NCI-H2196 (cell line): ENCODE measurements at regions not wholly inside any gene's neighbourhood (a gene's known extent, or its start where the extent isn't known, plus 50 kb on each side); places are given as distances from the start of the nearest gene placed in this dataset.
A peak's percentile ranks its signal among the peaks of the same experiment; 100 is the strongest.

ENCODE experiments used
- DNase-seq: peaks from one replicate; lab custom pipeline; 2025; ENCODE audit not compliant: unreplicated experiment; lab: John Stamatoyannopoulos, UW

DNA sequence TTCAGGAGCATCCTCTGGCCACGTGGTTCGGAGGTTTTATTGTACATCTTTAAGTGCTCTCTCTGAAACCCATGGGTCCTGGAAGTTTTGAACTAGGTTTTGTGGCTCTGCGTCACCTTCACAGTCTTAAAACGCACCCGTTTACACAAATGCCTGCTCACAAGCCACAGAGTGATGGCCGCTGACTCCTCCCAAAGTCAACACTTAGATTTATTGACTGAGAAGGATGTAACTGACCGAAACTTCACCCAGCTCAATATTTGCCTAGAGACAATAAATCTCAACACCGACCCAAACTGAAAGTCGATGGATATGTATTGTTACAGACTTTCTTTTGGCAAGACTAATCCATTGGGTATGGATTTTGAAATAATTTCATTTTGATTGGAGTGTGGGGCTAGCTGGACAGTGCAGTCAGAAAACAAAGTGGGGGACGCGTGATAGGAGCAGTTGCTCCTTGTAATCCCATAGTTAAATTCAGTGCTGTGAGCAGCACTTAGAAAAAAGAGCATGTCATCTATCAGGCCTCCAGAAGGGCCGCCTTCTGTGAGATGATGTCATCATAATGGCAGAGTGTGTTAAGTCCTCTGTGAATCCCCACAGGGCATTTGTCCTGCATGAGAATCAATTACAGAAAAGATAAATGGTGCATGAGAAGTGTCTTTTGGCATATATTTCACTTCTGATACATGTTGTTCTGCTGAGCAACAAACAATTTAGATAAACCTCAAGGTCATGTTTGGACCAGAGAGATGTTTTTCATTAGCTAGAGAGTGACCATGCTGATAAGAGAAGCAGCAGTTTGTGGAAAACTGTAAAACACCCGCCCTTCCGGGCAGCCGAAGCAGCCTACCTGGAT is 183.7 kb downstream of the INO80D start:
- no peak for DNase-seq

DNA sequence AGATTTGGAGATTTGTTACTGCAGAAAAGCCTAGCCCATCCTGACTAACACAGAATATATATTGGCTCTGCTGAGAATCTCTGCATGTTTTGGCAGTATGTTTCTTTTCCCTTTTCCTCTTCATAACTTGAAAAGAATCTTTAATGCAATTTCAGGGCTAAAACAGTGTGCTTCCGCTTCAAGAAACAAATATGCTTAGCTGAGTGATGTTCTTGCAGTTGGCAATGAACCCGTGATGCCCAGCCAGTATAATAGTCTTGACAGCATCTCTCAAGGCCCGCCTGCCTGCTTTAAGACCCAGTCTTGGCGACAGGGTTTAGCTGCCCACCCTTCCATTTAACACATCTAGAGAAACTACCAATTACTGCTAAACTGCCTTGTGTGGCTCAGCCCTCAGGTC is 184.5 kb downstream of the INO80D start:
- DNase-seq: no peak

- no peak for DNase-seq
These were observed 187.2 kb downstream of the INO80D start for GRCh38 chr2:205898744-205899143.

DNA sequence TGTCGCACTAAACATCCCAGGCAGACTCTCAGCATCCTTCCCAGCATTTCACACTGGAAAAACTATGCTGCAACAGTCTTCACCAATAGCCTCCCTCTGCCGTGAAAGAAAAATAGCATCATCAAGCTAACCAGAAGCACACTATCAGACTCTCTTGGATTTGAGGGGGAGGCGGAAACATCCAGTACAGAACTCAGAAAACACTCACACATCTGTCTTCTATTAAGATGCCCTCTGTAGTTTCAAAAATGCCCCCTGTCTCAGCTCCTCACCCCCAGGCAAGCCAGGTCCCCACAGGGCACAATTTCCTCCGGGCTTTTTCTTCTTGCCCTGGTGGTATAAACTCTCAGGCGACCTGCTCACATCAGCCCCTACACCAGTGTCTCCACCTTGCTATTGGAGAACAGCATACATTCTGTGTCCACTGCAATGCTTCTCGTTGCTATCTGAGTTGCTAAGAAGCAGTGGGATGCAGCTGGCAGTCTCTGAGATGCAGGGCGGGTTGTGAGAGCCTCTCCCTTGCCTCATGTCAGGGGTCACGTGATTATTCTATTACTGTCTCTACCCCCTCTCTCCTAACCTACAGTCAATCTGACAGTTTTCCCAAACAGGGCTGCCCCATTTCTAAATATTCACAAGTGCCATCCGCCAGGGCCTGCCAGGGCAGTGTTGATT is 189.9 kb downstream of the INO80D start:
- no peak for DNase-seq

DNA sequence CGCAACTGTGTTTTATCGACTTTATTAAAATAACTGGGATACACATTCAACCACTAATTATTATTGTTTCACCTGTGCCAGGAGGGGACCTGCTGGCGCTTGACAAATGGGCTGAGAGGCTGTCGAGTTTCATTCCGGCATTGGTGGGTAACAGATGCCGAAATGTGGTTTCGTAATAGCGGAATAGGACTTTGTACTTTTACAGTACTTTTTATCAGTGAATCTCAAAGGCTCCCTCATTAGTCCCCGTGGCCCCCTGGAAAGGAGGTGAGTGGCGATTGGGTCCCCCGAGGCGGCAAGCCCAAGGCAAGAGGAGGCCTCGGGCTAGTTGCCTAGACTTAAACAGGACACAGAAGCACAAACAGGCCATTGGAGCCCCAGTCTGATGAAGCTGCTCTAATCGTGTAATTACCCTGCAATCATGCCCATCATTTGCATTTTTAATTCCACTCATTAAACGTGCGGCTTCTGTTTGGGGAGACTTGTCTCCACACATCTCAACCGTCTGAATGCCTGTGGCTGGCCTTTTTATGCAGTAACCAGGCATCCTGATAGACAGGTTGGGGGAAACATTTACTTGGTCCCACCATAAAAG is 193.2 kb downstream of the INO80D start:
- DNase-seq: no peak

- DNase-seq: peak; percentile 31
These were observed 193.7 kb downstream of the INO80D start for GRCh38 chr2:205892251-205892655.

GRCh38 chr2:205889114-205889513 is 196.9 kb downstream of the INO80D start:
- DNase-seq: no peak

- DNase-seq: no peak
These were observed 198.3 kb downstream of the INO80D start for GRCh38 chr2:205887637-205888036.

- DNase-seq: no peak
These were observed 200.4 kb downstream of the INO80D start for GRCh38 chr2:205885492-205886099.

- DNase-seq: no peak
These were observed 201.7 kb downstream of the NRP2 start for GRCh38 chr2:205883965-205884364.

DNA sequence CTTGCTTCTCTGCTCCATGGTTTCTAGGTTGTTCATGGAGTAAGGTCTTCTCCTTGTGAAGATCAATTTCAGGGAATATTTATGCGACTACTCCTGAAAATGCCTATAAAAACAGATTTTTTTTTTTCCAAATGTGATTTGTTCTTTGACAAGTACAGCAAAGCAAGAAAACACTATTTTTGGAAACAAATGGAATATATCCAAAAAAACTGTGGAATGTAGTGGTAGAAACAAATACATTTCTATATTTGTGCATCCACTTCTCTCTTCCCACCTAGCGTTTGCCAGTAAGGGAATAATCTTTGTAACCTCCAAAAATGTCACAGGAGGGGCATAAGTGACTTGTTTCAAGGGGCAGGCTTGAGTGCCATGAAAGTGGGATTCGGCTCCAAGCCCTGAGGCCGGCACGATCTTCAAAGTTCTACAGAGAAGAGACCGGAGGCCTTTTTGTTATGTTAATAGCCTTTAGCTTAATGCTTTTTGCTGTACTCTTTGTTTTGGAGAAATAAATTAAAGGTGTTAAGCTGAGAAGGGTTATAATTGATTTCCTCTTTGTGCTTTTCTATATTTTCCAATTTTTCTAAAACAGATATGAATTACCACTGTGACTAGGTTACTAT is 200.6 kb downstream of the NRP2 start:
- DNase-seq: no peak

DNA sequence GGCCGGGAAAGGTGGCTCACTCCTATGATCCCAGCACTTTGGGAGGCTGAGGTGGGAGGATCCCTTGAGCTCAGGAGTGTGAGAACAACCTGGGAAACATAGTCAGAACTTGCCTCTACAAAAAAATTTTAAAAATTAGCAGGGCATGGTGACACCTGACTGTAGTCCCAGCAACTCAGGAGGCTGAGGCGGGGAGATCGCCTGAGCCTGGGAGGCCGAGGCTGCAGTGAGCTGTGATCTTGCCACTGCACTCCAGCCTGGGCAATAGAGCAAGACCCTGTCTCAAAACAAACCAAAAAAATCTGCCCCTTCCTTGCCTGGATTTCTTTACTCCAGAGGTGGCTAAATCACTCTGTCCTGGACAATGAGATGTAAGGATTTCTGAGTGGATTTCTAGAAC is 197.7 kb downstream of the NRP2 start:
- DNase-seq: no peak

GRCh38 chr2:205878999-205879762 is 196.9 kb downstream of the NRP2 start:
- DNase-seq: no peak

GRCh38 chr2:205877496-205877895 is 195.2 kb downstream of the NRP2 start:
- no peak for DNase-seq

DNA sequence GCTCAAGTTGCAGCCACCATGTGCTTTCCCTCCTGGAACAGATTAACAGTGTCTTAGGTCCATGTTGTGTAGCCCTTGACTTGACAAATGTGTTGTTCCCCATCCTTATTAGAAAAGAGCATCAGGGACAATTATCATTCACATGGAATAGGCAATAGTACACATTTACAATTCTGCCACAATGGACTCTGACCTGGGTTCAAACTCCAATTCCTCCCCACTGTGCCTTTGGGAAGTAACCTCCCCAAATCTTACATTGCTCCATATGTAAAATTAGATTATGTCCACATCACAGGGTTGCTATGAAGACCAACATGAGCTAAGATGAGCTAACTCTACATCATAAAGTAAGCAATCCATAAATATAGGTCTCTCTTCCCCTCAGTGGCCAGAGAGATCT is 193.8 kb downstream of the NRP2 start:
- no peak for DNase-seq

- DNase-seq: no peak
These were observed 190.4 kb downstream of the NRP2 start for GRCh38 chr2:205872716-205873115.

DNA sequence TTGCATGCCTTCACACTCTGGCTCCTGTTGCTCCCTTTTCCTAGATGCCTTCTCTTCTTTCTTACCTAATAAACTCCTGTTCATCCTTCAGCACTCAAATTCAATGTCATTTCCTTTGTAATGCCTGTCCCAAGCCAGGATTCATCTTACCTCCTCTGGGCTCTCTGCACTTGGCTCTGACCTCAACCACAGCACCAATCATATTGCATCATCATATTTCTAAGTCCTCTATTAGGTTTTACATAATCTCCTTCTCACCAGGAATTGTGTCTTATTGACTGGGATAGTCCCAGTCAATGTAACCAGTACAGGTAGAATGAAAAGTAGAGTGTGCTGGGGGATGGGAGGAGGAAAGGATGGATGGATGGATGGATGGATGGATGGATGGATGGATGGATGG is 187.1 kb downstream of the NRP2 start:
- DNase-seq: no peak

- DNase-seq: no peak
These were observed 186.6 kb downstream of the NRP2 start for GRCh38 chr2:205868773-205869333.

- no peak for DNase-seq
These were observed 185.8 kb downstream of the NRP2 start for GRCh38 chr2:205868053-205868452.

- no peak for DNase-seq
These were observed 185.1 kb downstream of the NRP2 start for GRCh38 chr2:205867371-205867770.
